DMS153 (cell line): ENCODE measurements at regions not wholly inside any gene's neighbourhood (a gene's known extent, or its start where the extent isn't known, plus 50 kb on each side); places are given as distances from the start of the nearest gene placed in this dataset.

Source experiments
- DNase-seq: peaks from one replicate; lab custom pipeline; 2025; lab: John Stamatoyannopoulos, UW

GRCh38 chrX:79645749-79646148 is 278.6 kb upstream of the ITM2A start:
- DNase-seq, result no peak

- DNase-seq, result no peak
These were observed 264.4 kb upstream of the ITM2A start for GRCh38 chrX:79631526-79631925.

- no peak for DNase-seq
These were observed 263.2 kb upstream of the ITM2A start for GRCh38 chrX:79630033-79631009.

- peak; percentile 48 for DNase-seq
These were observed 256.1 kb upstream of the ITM2A start for GRCh38 chrX:79623098-79623762.

GRCh38 chrX:79618280-79618679 is 251.1 kb upstream of the ITM2A start:
- DNase-seq, result no peak

GRCh38 chrX:79604364-79604763 is 237.2 kb upstream of the ITM2A start:
- DNase-seq, result peak; percentile 53

GRCh38 chrX:79601341-79602131 is 234.4 kb upstream of the ITM2A start:
- peak; percentile 62 for DNase-seq

GRCh38 chrX:79592259-79592658 is 225.1 kb upstream of the ITM2A start:
- no peak for DNase-seq

- no peak for DNase-seq
These were observed 221.1 kb upstream of the ITM2A start for GRCh38 chrX:79588233-79588632.

GRCh38 chrX:79573760-79574159 is 206.6 kb upstream of the ITM2A start:
- no peak for DNase-seq

- DNase-seq, result no peak
These were observed 205.4 kb upstream of the ITM2A start for GRCh38 chrX:79572566-79572965.

GRCh38 chrX:79570524-79571240 is 203.5 kb upstream of the ITM2A start:
- no peak for DNase-seq

GRCh38 chrX:79568309-79568708 is 201.2 kb upstream of the ITM2A start:
- DNase-seq, result no peak

GRCh38 chrX:79564362-79564761 is 197.2 kb upstream of the ITM2A start:
- no peak for DNase-seq

- DNase-seq, result no peak
These were observed 192.2 kb upstream of the ITM2A start for GRCh38 chrX:79559290-79559689.

GRCh38 chrX:79557212-79557611 is 190.1 kb upstream of the ITM2A start:
- DNase-seq, result no peak

GRCh38 chrX:79556800-79557199 is 189.7 kb upstream of the ITM2A start:
- no peak for DNase-seq

- no peak for DNase-seq
These were observed 163.4 kb upstream of the ITM2A start for GRCh38 chrX:79530310-79531108.

- no peak for DNase-seq
These were observed 157.5 kb upstream of the ITM2A start for GRCh38 chrX:79524642-79525041.

- no peak for DNase-seq
These were observed 148.4 kb upstream of the ITM2A start for GRCh38 chrX:79515529-79515928.

GRCh38 chrX:79511799-79512198 is 144.7 kb upstream of the ITM2A start:
- no peak for DNase-seq
